Heart right ventricle (tissue), 16 donors: ENCODE measurements at regions not wholly inside any gene's neighbourhood (a gene's known extent, or its start where the extent isn't known, plus 50 kb on each side); places are given as distances from the start of the nearest gene placed in this dataset.

Source experiments
- ATAC-seq, 8 donors: fragments of 200-7000 bp; cut with Tn5 transposase; one replicate each; pipeline ENCODE4 v1.9.1; 2020; ENCODE audit warnings: mild to moderate bottlenecking in 8 of 8, moderate library complexity in 8 of 8, moderate number of reproducible peaks in 1 of 8
- DNase-seq, 2 donors: peaks; one replicate each; pipeline ENCODE4 v3.0.0-alpha.2; 2020
- H3K27ac ChIP-seq, 10 donors: fragments of 200-600 bp; sonication (generic) in 2 of 10; one replicate each; pipeline versions ENCODE4 v1.5.0 to v1.8.0; 2020 to 2022; ENCODE audit warnings: mild to moderate bottlenecking in 3 of 10
- H3K27me3 ChIP-seq, 7 donors: fragments of 200-600 bp; one replicate each; pipeline ENCODE4 v1.8.0; 2021 to 2022; ENCODE audit warnings: mild to moderate bottlenecking in 2 of 7
- H3K36me3 ChIP-seq, 9 donors: fragments of 200-600 bp; sonication (generic) in 1 of 9; one replicate each; pipeline versions ENCODE4 v1.5.0 to v1.8.0; 2020 to 2022; ENCODE audit warnings: mild to moderate bottlenecking in 2 of 9
- H3K4me1 ChIP-seq, 9 donors: fragments of 200-600 bp; sonication (generic) in 1 of 9; one replicate each; pipeline versions ENCODE4 v1.5.0 to v1.8.0; 2020 to 2022; ENCODE audit warnings: mild to moderate bottlenecking in 4 of 9
- H3K4me3 ChIP-seq, 10 donors: fragments of 200-600 bp; sonication (generic) in 2 of 10; one replicate each; pipeline versions ENCODE4 v1.5.0 to v1.8.0; 2020 to 2022; ENCODE audit warnings: mild to moderate bottlenecking in 7 of 10, moderate library complexity in 2 of 10
- H3K9me3 ChIP-seq, 11 donors: fragments of 200-600 bp in 10 of 11; sonication (generic) in 2 of 11; one replicate each; pipeline versions ENCODE4 v1.5.0 to v1.8.0; 2013 to 2022; ENCODE audit warnings: mild to moderate bottlenecking in 2 of 11, control low read depth in 1 of 11, moderate library complexity in 1 of 11
- CTCF ChIP-seq, 9 donors: fragments of 200-600 bp; sonication (generic) in 2 of 9; IDR thresholded peaks; one replicate each; pipeline versions ENCODE4 v1.5.0 to v1.8.0; 2021 to 2022; ENCODE audit warnings: antibody characterized with exemption in 9 of 9, mild to moderate bottlenecking in 5 of 9, moderate library complexity in 1 of 9
- WGBS, 2 donors: extraction: QIAGEN DNeasy Blood & Tissue Kit; methylation state at CpG; one replicate each; pipeline ENCODE4 v1.1.7; 2013; ENCODE audit warnings: inconsistent platforms in 1 of 2; 5-methylcytosine and 5-hydroxymethylcytosine counted together
- intact Hi-C, 10 donors: fragments of 100-400 bp; cut with DNase I; formaldehyde crosslinking; loops; one replicate each; pipeline versions ENCODE4 v1.11.1 to v1.14.2; 2022
- donor health status: Arrhythmogenic right ventricular cardiomyopathy.
- donor health status: ischemic (EF 13 %, LVEDD 7.1; RV severe dilation, severe dysfunction).
- donor health status: healthy with polysubstance abuse.
- donor health status: DM: no; HTN: yes; CAD: no.
- donor health status: DM: no; HTN: no; CAD: no.
- donor health status: ischemic (EF 25% LVEDD 6.9; RV normal size, moderate dysfunction).
- donor health status: ischemic (EF 25% LVEDD 5.7; RV mildly dilated, moderate dysfunction).
- donor health status: healthy.
- donor health status: DM: yes; HTN: yes; CAD: no.
- donor health status: Ischemic cardiomyopathy.
- donor health status: ischemic (EF 35%, LVEDD 5.7; RV mildly dilated, moderate dysfunction).
- donor health status: nonischemic (EF 11% LVEDD 7.7; RV severe dilation, severe dysfunction).
- donor health status: DM: yes; HTN: yes; CAD: no.
- donor health status: PGD.
- donor health status: ischemic (EF 29% LVEDD 5.4; RV normal size, mild dysfunction).
- donor health status: nonischemic (EF 23%, LVEDD 6.1; RV moderate dilation, normal function).

GRCh38 chr20:33923740-33924139 is 70.0 kb upstream of the RALY start:
- TF ChIP-seq CTCF (IDR thresholded peaks at IDR 0.05), result no peak
- ATAC-seq (no peak), DNase-seq (no peak)
- H3K36me3 ChIP-seq, result no peaks in the 10 kb centered on the region
- no peak overlapping the region for H3K4me3 ChIP-seq
- H3K27ac ChIP-seq, result no peak overlapping the region
- no peaks in the 10 kb centered on the region for H3K4me1 ChIP-seq
- intact Hi-C loops, result loop anchor here in 1 of 10 donors (10.0 kb wide), 1 partner anchor 201 kb away; no protein-coding TSS in a partner anchor
- H3K27me3 ChIP-seq, result no peaks in the 10 kb centered on the region
- WGBS, 2 donors, result 89 to 93% methylated on average over 4 of the region's 4 CpGs
- no peaks in the 10 kb centered on the region for H3K9me3 ChIP-seq

- TF ChIP-seq CTCF (IDR thresholded peaks at IDR 0.05), result no peak
- Histone ChIP-seq H3K4me1 (no peaks in the 10 kb centered on the region), H3K27me3 (no peaks in the 10 kb centered on the region), H3K9me3 (no peaks in the 10 kb centered on the region), H3K36me3 (no peaks in the 10 kb centered on the region), H3K27ac (no peak overlapping the region), H3K4me3 (no peak overlapping the region)
- WGBS, 2 donors, result 77 to 88% methylated on average over 2 of the region's 2 CpGs
- DNase-seq, result no peak
- no peak for ATAC-seq
- intact Hi-C loops, result loop anchor here in 1 of 10 donors (10.0 kb wide), 1 partner anchor 199 kb away; no protein-coding TSS in a partner anchor
Measured at GRCh38 chr20:33925867-33926266, 67.8 kb upstream of the RALY start.

- H3K27ac ChIP-seq, result no peak overlapping the region
- ATAC-seq (no peak), DNase-seq (no peak)
- no peak overlapping the region for H3K4me3 ChIP-seq
- no peaks in the 10 kb centered on the region for H3K4me1 ChIP-seq
- intact Hi-C loops, result loop anchor here in 1 of 10 donors (10.0 kb wide), 1 partner anchor 198 kb away; no protein-coding TSS in a partner anchor
- no peaks in the 10 kb centered on the region for H3K27me3 ChIP-seq
- no peak for TF ChIP-seq CTCF (IDR thresholded peaks at IDR 0.05)
- H3K36me3 ChIP-seq, result no peaks in the 10 kb centered on the region
- WGBS, 2 donors, result 90 to 93% methylated on average over 7 of the region's 7 CpGs
- H3K9me3 ChIP-seq, result no peaks in the 10 kb centered on the region
Measured at GRCh38 chr20:33926425-33926824, 67.3 kb upstream of the RALY start.

- WGBS, 2 donors, result 54 to 59% methylated on average over 5 of the region's 5 CpGs
- no peaks in the 10 kb centered on the region for H3K9me3 ChIP-seq
- H3K27ac ChIP-seq, result no peak overlapping the region
- ATAC-seq (no peak), DNase-seq (no peak)
- H3K4me1 ChIP-seq, result no peaks in the 10 kb centered on the region
- H3K4me3 ChIP-seq, result no peak overlapping the region
- TF ChIP-seq CTCF (IDR thresholded peaks at IDR 0.05), result no peak
- intact Hi-C loops, result loop anchor here in 1 of 10 donors (10.0 kb wide), 1 partner anchor 197 kb away; no protein-coding TSS in a partner anchor
- no peaks in the 10 kb centered on the region for H3K36me3 ChIP-seq
- H3K27me3 ChIP-seq, result no peaks in the 10 kb centered on the region
Measured at GRCh38 chr20:33927724-33928123, 66.0 kb upstream of the RALY start.
